IPS-18c (cell line): ENCODE measurements at regions not wholly inside any gene's neighbourhood (a gene's known extent, or its start where the extent isn't known, plus 50 kb on each side); places are given as distances from the start of the nearest gene placed in this dataset.
"Not testable (repeated sequence)": the region's sequence is repeated elsewhere in the genome, so short reads cannot be mapped to it uniquely, and the experiment has no call there.

Experiments
- H3K4me3 ChIP-seq: 2 replicates; pipeline ENCODE4 v1.7.0; 2013; ENCODE audit warnings: low read depth, mild to moderate bottlenecking, low read length, moderate library complexity; ENCODE audit not compliant: insufficient read depth
- H3K9me3 ChIP-seq: one replicate; pipeline ENCODE4 v1.6.1; 2013; ENCODE audit warnings: mild to moderate bottlenecking, low read length, moderate library complexity; ENCODE audit not compliant: control insufficient read depth, insufficient read depth

GRCh38 chr13:83077499-83077898 lies 804.8 kb downstream of the SLITRK1 start:
- Histone ChIP-seq H3K4me3 (no peak overlapping the region), H3K9me3 (peaks cover 1% of the 10 kb centered on the region)

DNA sequence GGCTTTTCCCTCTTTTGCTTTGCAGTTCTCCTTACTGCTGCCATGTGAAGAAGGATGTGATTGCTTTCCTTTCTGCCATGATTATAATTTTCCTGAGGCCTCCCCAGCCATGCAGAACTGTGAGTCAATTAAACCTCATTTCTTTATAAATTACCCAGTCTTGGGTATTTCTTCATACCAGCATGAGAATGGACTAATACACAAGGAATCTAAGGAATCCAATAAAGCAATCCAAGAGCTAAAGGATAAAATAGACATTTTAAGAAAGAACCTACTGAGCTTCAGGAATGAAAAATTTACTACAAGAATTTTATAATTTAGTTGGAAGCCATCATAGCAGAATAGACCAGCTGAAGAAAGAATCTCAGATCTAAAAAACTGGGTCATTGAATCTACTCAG lies 808.3 kb downstream of the SLITRK1 start:
- not testable (repeated sequence) for H3K9me3 ChIP-seq, H3K4me3 ChIP-seq

DNA sequence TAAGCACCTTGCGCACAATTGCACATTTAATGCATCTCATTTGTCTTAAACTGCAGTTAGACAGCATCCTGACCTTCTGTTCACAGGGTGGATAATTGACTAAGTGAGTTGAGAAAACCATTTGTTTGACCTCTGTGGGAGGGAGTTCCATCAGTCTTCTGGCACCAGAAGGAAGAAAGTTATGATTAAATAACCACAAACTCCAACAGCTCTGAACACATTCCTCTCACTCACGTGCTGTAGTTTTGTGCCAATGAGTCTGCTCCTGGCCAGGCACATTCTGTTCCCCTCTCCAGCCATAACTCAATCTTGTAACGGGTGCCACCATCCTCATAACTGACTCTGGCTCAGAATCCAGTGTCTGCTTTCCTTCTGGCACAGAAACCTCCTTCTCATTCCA lies 817.2 kb downstream of the SLITRK1 start:
- Histone ChIP-seq H3K9me3 (no peaks in the 10 kb centered on the region), H3K4me3 (no peak overlapping the region)

- H3K4me3 ChIP-seq, result no peak overlapping the region
Observed at GRCh38 chr13:83057119-83057518, 825.2 kb downstream of the SLITRK1 start.

DNA sequence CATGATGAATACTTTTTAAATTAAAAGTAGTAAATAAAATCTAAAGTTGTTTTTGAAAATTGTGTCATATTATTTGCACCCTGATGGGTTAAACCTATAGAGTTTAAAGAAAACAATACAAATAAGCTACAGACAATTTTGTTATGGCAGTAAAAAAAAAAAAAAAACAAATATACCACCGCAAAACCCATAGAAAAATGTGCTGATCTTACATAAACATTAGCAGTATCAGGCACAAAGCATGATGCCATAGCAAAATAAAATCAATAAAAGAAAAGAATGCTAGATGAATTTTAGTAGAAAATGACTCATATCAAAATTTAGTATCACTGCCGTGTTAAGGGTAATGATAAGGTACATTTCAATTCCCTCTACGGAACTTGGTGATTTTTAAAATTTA lies 826.0 kb downstream of the SLITRK1 start:
- Histone ChIP-seq H3K4me3 (no peak overlapping the region), H3K9me3 (no peaks in the 10 kb centered on the region)

More at GRCh38 chr13:83057119-83057518, 825.2 kb downstream of the SLITRK1 start:
- no peaks in the 10 kb centered on the region for H3K9me3 ChIP-seq

DNA sequence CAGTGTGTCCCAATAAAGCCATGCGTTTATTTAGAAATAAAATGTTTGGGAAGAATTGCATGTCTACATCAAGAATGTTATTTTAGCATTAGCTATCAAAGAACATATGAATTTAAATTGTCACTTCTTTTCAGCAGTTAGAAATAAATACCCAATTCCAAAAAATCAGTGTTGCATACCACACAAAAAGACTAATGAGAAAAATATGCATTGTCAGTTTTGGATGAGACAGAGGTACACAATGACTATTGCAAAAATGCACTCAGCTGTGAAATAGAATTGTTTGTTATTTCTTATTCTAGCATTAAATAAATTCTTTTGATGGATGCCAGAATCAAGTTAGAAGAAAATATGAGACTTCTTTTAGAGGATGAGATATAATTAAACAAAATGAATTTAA lies 833.9 kb downstream of the SLITRK1 start:
- H3K9me3 ChIP-seq, result no peaks in the 10 kb centered on the region

GRCh38 chr13:83024955-83025594 lies 857.2 kb downstream of the SLITRK1 start:
- Histone ChIP-seq H3K9me3 (no peaks in the 10 kb centered on the region), H3K4me3 (no peak overlapping the region)

More for the DNA sequence above, 833.9 kb downstream of the SLITRK1 start:
- H3K4me3 ChIP-seq, result no peak overlapping the region

DNA sequence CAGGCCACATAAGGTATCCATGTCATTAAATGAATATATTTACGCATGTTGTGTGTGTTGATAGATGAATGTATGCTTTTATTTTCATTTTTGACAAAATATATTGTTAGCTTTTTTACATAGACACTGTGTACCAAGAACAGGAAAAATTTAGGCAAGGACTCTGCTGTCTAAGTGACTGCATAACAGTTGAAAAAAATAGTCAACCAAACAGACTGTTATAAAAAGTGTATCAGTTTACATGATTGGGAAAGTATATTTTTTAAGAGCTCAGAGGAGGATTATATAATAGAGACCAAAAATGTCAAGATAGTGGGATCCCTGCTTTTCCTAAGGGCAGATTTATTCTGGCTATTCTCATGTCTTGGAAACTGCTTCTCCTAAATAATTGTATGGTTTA lies 858.0 kb downstream of the SLITRK1 start:
- H3K9me3 ChIP-seq, result no peaks in the 10 kb centered on the region
- no peak overlapping the region for H3K4me3 ChIP-seq

DNA sequence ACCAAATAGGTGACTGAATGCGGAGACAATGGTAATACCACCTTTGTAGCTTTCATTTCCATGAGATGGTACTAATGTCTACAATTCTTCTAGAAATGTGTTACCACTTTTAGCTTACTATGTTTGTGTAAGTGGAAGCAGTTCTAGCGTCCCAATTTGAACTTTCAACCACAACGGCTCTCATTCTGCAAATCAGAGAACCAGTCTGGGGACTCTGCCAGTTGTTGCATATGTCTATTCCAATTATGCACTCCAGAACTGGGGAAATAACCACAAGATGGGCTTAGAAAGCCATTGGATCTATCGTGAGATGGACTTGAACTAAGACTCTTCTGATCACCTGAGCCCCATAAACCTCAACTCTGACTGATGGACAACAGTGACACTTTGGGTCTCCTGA lies 862.3 kb downstream of the SLITRK1 start:
- Histone ChIP-seq H3K4me3 (no peak overlapping the region), H3K9me3 (no peaks in the 10 kb centered on the region)

DNA sequence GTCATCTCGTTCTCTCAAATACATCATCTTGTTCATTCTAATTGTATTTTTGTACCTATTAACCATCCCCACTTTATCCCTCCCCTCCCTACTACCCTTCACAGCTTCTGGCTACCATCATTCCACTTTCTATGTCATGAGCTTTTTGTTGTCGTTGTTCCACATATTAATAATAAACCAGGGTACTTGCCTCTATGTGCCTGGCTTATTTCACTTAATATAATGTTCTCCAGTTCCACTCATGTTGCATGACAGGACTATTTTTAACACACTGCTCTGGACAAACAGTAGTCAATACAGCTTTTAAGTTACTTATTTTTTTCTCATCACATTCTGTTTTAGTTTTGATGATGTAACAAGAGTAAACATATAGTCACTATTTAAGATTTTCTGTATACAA lies 872.3 kb downstream of the SLITRK1 start:
- Histone ChIP-seq H3K4me3 (no peak overlapping the region), H3K9me3 (no peaks in the 10 kb centered on the region)

DNA sequence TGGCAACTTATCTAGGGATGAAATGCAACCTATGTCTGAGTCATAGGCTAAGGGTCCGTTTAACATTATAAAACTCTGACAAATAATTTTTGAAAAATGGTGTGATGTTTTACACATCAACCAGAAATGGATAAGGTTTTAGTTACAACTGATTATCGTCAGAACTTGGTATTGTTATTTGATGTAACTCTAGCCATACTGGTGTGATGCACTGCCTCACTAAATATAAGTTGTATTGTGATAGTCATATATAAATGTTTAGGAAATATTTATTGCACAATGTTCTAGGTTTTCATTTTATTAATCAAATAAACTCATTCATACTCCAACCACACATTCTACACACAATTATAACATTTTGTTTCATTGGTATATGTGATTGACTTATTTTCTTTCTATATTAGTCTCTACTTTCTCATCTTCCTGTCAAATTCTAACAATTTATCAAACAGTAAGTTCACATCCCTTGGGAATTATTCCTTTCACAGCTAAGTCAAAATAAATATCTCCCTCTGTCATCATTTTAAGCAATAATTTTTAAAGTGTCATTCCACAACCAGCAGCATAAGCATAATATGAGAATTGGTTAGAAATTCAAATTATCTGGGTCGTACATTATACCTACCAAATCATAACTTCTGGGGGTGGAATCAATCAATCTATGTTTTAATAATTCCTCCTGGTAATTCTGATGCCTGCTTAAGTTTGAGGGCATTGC lies 873.9 kb downstream of the SLITRK1 start:
- no peak overlapping the region for H3K4me3 ChIP-seq
- no peaks in the 10 kb centered on the region for H3K9me3 ChIP-seq

- H3K9me3 ChIP-seq, result no peaks in the 10 kb centered on the region
Observed at GRCh38 chr13:83007226-83007625, 875.0 kb downstream of the SLITRK1 start.

GRCh38 chr13:83003185-83003584 lies 879.1 kb downstream of the SLITRK1 start:
- no peaks in the 10 kb centered on the region for H3K9me3 ChIP-seq

More at GRCh38 chr13:83007226-83007625, 875.0 kb downstream of the SLITRK1 start:
- H3K4me3 ChIP-seq, result no peak overlapping the region

GRCh38 chr13:82993417-82993816 lies 888.9 kb downstream of the SLITRK1 start:
- H3K9me3 ChIP-seq, result no peaks in the 10 kb centered on the region
- no peak overlapping the region for H3K4me3 ChIP-seq

More at GRCh38 chr13:83003185-83003584, 879.1 kb downstream of the SLITRK1 start:
- H3K4me3 ChIP-seq, result no peak overlapping the region

GRCh38 chr13:82976499-82976898 lies 905.8 kb downstream of the SLITRK1 start:
- Histone ChIP-seq H3K9me3 (no peaks in the 10 kb centered on the region), H3K4me3 (no peak overlapping the region)

GRCh38 chr13:82963226-82964099 lies 918.8 kb downstream of the SLITRK1 start:
- Histone ChIP-seq H3K4me3 (no peak overlapping the region), H3K9me3 (no peaks in the 10 kb centered on the region)

DNA sequence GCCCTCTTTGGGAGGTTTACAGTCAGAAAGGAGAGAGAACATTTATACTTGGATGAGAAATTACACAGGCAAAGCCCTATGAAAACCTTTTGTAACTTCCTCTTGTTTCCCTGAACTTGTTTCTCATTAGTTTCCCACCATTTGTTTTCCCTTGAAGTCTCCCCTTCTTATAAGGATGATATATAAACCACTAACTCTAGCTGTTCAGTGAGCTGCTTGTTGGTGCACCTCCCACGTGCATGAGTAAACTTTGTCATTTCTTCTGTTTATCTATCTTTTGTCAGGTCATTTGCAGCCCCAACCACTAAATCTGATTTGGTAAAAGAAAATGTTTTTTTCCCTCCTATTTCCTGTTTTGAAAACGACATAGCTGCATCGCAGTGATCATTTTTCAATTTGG lies 919.9 kb downstream of the SLITRK1 start:
- Histone ChIP-seq H3K9me3 (no peaks in the 10 kb centered on the region), H3K4me3 (no peak overlapping the region)

DNA sequence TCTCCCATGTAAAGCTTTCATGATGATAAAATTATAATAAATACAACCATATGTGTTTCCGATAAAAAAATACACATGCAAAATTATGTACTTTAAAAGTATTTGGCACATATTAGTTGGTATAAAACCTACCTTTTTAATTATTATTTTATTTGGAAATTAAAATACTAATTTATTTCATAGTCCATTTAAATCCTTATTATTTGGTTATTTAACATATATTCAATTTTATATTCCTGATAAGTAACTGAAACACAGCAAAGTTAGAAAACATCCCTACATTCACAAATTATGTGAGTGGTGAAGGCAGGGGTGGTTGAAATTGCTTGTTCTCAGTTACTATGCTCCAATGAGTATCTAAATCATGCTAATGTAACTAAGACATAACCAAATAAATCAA lies 920.5 kb downstream of the SLITRK1 start:
- Histone ChIP-seq H3K9me3 (no peaks in the 10 kb centered on the region), H3K4me3 (no peak overlapping the region)
